VCaP (cell line): ENCODE measurements at regions not wholly inside any gene's neighbourhood (a gene's known extent, or its start where the extent isn't known, plus 50 kb on each side); places are given as distances from the start of the nearest gene placed in this dataset.

Experiments used
- H3K27ac ChIP-seq: fragments of 450-650 bp; 2 replicates; pipeline ENCODE4 v1.5.1; 2017
- CTCF ChIP-seq: fragments of 450-650 bp; conservative IDR thresholded peaks from 2 replicates; pipeline ENCODE4 v1.5.1; 2017; ENCODE audit warnings: mild to moderate bottlenecking, moderate library complexity

- no peak overlapping the region for H3K27ac ChIP-seq
- no peak for TF ChIP-seq CTCF
Observed at GRCh38 chr5:172506921-172507320, 52.6 kb upstream of the SH3PXD2B start.

GRCh38 chr5:172506251-172506650 is 51.9 kb upstream of the SH3PXD2B start:
- TF ChIP-seq CTCF = no peak
- H3K27ac ChIP-seq = no peak overlapping the region

GRCh38 chr5:172505845-172506244 is 51.5 kb upstream of the SH3PXD2B start:
- TF ChIP-seq CTCF = no peak
- no peak overlapping the region for H3K27ac ChIP-seq

GRCh38 chr5:172505403-172505759 is 51.1 kb upstream of the SH3PXD2B start:
- TF ChIP-seq CTCF = no peak
- H3K27ac ChIP-seq = no peak overlapping the region

- no peak overlapping the region for H3K27ac ChIP-seq
- TF ChIP-seq CTCF = no peak
Observed at GRCh38 chr5:172504701-172505402, 50.5 kb upstream of the SH3PXD2B start.

GRCh38 chr5:172503925-172504700 is 49.8 kb upstream of the SH3PXD2B start:
- H3K27ac ChIP-seq = no peak overlapping the region

More at GRCh38 chr5:172503925-172504700, 49.8 kb upstream of the SH3PXD2B start:
- TF ChIP-seq CTCF = no peak
